Panc1 (cell line): ENCODE measurements at regions not wholly inside any gene's neighbourhood (a gene's known extent, or its start where the extent isn't known, plus 50 kb on each side); places are given as distances from the start of the nearest gene placed in this dataset.

ENCODE experiments used
- ATAC-seq: fragments of 200-7000 bp; cut with Tn5 transposase; 2 replicates; pipeline ENCODE4 v1.9.1; 2020; ENCODE audit warnings: mild to moderate bottlenecking, moderate library complexity
- BruUV-seq: library from RNA; stranded (reverse); fragments of 400-500 nt; replicated peaks from 2 replicates; lab custom pipeline; 2021; lab: Mats Ljungman, UMichigan
- CTCF ChIA-PET: fragments of 300-600 bp; sonication (Branson Sonifier 250); formaldehyde crosslinking; loops from one replicate; lab custom pipeline; 2022; ENCODE audit warnings: antibody characterized with exemption; lab: Charles Lee
- POLR2A ChIA-PET: fragments of 300-600 bp; sonication (Branson Sonifier 250); formaldehyde crosslinking; loops from one replicate; lab custom pipeline; 2022; ENCODE audit warnings: antibody characterized with exemption; lab: Charles Lee
- DNase-seq: peaks from one replicate; pipeline ENCODE4 v3.0.0-alpha.2; 2010; ENCODE audit warnings: low read depth, low spot score
- H3K27ac ChIP-seq: 2 replicates; pipeline ENCODE4 v1.5.1; 2011; ENCODE audit warnings: mild to moderate bottlenecking, low read length, inconsistent platforms
- H3K27me3 ChIP-seq: fragments of 200-500 bp; sonication (Bioruptor generic); 2 replicates; pipeline ENCODE4 v1.6.0; 2014; ENCODE audit warnings: low read length, inconsistent platforms; ENCODE audit not compliant: control insufficient read depth, insufficient read depth
- H3K36me3 ChIP-seq: fragments of 200-500 bp; sonication (Bioruptor generic); 2 replicates; pipeline ENCODE4 v1.5.1; 2014; ENCODE audit warnings: inconsistent platforms, mild to moderate bottlenecking, low read length, moderate library complexity; ENCODE audit not compliant: control insufficient read depth, insufficient read depth
- H3K4me1 ChIP-seq: 2 replicates; pipeline ENCODE4 v1.5.1; 2011; ENCODE audit warnings: inconsistent platforms, mild to moderate bottlenecking, low read length, moderate library complexity; ENCODE audit not compliant: control insufficient read depth, insufficient read depth
- H3K4me3 ChIP-seq, 2 experiments: 2 replicates each; pipeline ENCODE4 v1.5.1; 2011 to 2012; ENCODE audit warnings: low read depth in 2 of 2, low read length in 2 of 2, mild to moderate bottlenecking in 2 of 2, inconsistent platforms in 1 of 2, moderate library complexity in 1 of 2
- H3K9me3 ChIP-seq: fragments of 200-500 bp; sonication (Bioruptor generic); 2 replicates; pipeline ENCODE4 v1.5.1; 2014; ENCODE audit warnings: low read depth, mild to moderate bottlenecking, inconsistent platforms, low read length, moderate library complexity; ENCODE audit not compliant: control insufficient read depth, insufficient read depth
- CTCF ChIP-seq: fragments of 450-650 bp; IDR thresholded peaks from 2 replicates; pipeline ENCODE4 v1.5.1; 2017; ENCODE audit warnings: mild to moderate bottlenecking
- POLR2AphosphoS5 ChIP-seq: IDR thresholded peaks from 2 replicates; pipeline ENCODE4 v1.6.1; 2012; ENCODE audit warnings: mild to moderate bottlenecking, low read depth, low read length, moderate library complexity
- REST ChIP-seq, 2 experiments: IDR thresholded peaks; 2 replicates each; pipeline ENCODE4 v1.6.1; 2011 to 2012; ENCODE audit warnings: low read depth in 2 of 2, control low read depth in 1 of 2, low read length in 1 of 2, mild to moderate bottlenecking in 1 of 2, moderate library complexity in 1 of 2; ENCODE audit not compliant: insufficient read depth in 1 of 2
- SIN3A ChIP-seq: IDR thresholded peaks from 2 replicates; pipeline ENCODE4 v1.6.1; 2012; ENCODE audit warnings: low read depth, mild to moderate bottlenecking, low read length, moderate library complexity, borderline replicate concordance; ENCODE audit not compliant: insufficient read depth
- TCF7L2 ChIP-seq: IDR thresholded peaks from 2 replicates; pipeline ENCODE4 v1.6.1; 2011; ENCODE audit warnings: mild to moderate bottlenecking, low read depth, low read length, inconsistent platforms
- in situ Hi-C: cut with HindIII; loops from 2 replicates; pipeline ENCODE4 v1.10.0; 2016; ENCODE audit warnings: low sequenced_read_pairs, low pct_unique_long_range_greater_than_20kb
- intact Hi-C: fragments of 100-400 bp; cut with micrococcal nuclease; formaldehyde crosslinking; loops from one replicate; pipeline ENCODE4 v1.10.0; 2022; ENCODE audit not compliant: unreplicated experiment

DNA sequence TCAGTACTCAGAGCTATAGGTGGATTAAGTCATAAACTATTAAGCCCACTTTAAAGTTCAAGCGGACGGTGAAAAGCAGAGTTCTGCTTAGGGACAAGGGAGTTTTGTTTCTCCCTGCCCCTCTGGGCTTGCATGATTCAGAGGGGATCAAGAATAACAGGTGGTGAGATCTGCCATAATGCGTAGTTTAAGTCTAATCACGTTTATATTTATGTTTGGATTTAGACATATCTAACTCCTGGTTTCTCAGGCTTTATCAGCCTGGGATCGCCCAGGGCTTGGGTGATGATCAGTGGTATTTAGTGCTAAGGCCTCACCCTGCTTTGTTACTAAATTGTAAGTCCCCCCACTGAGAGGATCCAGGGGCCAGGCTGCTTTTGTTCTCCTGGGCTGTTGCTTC is 335.4 kb upstream of the NRP1 start:
- POLR2A ChIA-PET: no interaction called here
- H3K4me1 ChIP-seq: no peaks in the 10 kb centered on the region
- no peaks in the 10 kb centered on the region for H3K27me3 ChIP-seq
- BruUV-seq: no TSS peak
- in situ Hi-C loops: no loop called here
- CTCF ChIA-PET: no interaction called here
- TF ChIP-seq TCF7L2: no peak
- no peaks in the 10 kb centered on the region for H3K9me3 ChIP-seq
- intact Hi-C loops: no loop called here
- no peak overlapping the region for H3K4me3 ChIP-seq
- DNase-seq (no peak), ATAC-seq (no peak)
- no peak overlapping the region for H3K27ac ChIP-seq
- H3K36me3 ChIP-seq: no peaks in the 10 kb centered on the region

GRCh38 chr10:33666686-33667480 is 332.4 kb upstream of the NRP1 start:
- TF ChIP-seq SIN3A: no peak
- no peak for TF ChIP-seq TCF7L2
- no peak for TF ChIP-seq POLR2AphosphoS5
- no peak for TF ChIP-seq CTCF
- TF ChIP-seq REST (IDR thresholded peaks at IDR 0.05; ENCODE audit: insufficient read depth in 1 of 2, low read depth in 2 of 2, low read length in 1 of 2): no peak
- in situ Hi-C loops (no loop called here), intact Hi-C loops (no loop called here)
- CTCF ChIA-PET: no interaction called here
- no peak for ATAC-seq
- Histone ChIP-seq H3K36me3 (no peaks in the 10 kb centered on the region), H3K9me3 (peaks cover 3% of the 10 kb centered on the region; the same call in 1 of the 2 replicates), H3K4me1 (no peaks in the 10 kb centered on the region), H3K27ac (no peak overlapping the region), H3K27me3 (no peaks in the 10 kb centered on the region), H3K4me3 (no peak overlapping the region)
- no TSS peak for BruUV-seq
- POLR2A ChIA-PET: no interaction called here
- no peak for DNase-seq

- BruUV-seq: no TSS peak
- H3K4me1 ChIP-seq: no peaks in the 10 kb centered on the region
- H3K36me3 ChIP-seq: no peaks in the 10 kb centered on the region
- intact Hi-C loops (no loop called here), in situ Hi-C loops (no loop called here)
- DNase-seq (no peak), ATAC-seq (no peak)
- no peak for TF ChIP-seq POLR2AphosphoS5
- TF ChIP-seq TCF7L2: no peak
- TF ChIP-seq CTCF: no peak
- TF ChIP-seq SIN3A: no peak
- TF ChIP-seq REST (IDR thresholded peaks at IDR 0.05; ENCODE audit: insufficient read depth in 1 of 2, low read depth in 2 of 2, low read length in 1 of 2): no peak
- no peak overlapping the region for H3K4me3 ChIP-seq
- ChIA-PET POLR2A (no interaction called here), CTCF (no interaction called here)
- no peaks in the 10 kb centered on the region for H3K27me3 ChIP-seq
- H3K9me3 ChIP-seq: peaks cover 3% of the 10 kb centered on the region; the same call in 1 of the 2 replicates
- no peak overlapping the region for H3K27ac ChIP-seq
Measured at GRCh38 chr10:33665501-33665900, 331.0 kb upstream of the NRP1 start.
